NT2/D1 (cell line): ENCODE measurements at regions not wholly inside any gene's neighbourhood (a gene's known extent, or its start where the extent isn't known, plus 50 kb on each side); places are given as distances from the start of the nearest gene placed in this dataset.

ENCODE experiments used
- SUZ12 ChIP-seq: IDR thresholded peaks from 2 replicates; pipeline ENCODE4 v1.6.1; 2011; ENCODE audit not compliant: insufficient read length, insufficient read depth; ENCODE audit errors: extremely low read depth
- YY1 ChIP-seq: IDR thresholded peaks from 2 replicates; pipeline ENCODE4 v1.6.1; 2011; ENCODE audit not compliant: insufficient read length, insufficient read depth
- ZNF274 ChIP-seq: IDR thresholded peaks from 2 replicates; pipeline ENCODE4 v1.6.1; 2011; ENCODE audit warnings: mild to moderate bottlenecking, low read depth, low read length

GRCh38 chr1:230568008-230568407, 74.3 kb upstream of the COG2 start:
- TF ChIP-seq YY1: no peak
- no peak for TF ChIP-seq SUZ12
- TF ChIP-seq ZNF274: no peak
